Stomach (tissue), 8 donors: ENCODE measurements at regions not wholly inside any gene's neighbourhood (a gene's known extent, or its start where the extent isn't known, plus 50 kb on each side); places are given as distances from the start of the nearest gene placed in this dataset.
"Not testable (repeated sequence)": the region's sequence is repeated elsewhere in the genome, so short reads cannot be mapped to it uniquely, and the experiment has no call there.

Experiments used
- DNase-seq, 2 donors: peaks; one replicate each; pipeline versions ENCODE4 v3.0.0 to v3.0.0-alpha.2; 2013 to 2019
- H3K27ac ChIP-seq, 5 donors: fragments of 200-600 bp in 4 of 5; sonication (generic) in 4 of 5; one replicate each; pipeline ENCODE4 v1.5.1; 2013 to 2019; ENCODE audit warnings: mild to moderate bottlenecking in 1 of 5, moderate library complexity in 1 of 5
- H3K27me3 ChIP-seq, 3 donors: fragments of 200-600 bp; sonication (generic); one replicate each; pipeline ENCODE4 v1.5.1; 2017 to 2019; ENCODE audit warnings: mixed run types in 1 of 3
- H3K36me3 ChIP-seq, 4 donors: fragments of 200-600 bp; sonication (generic); 1 replicate in 3 of 4; 2 replicates in 1 of 4; pipeline ENCODE4 v1.5.1; 2016 to 2019
- H3K4me1 ChIP-seq, 4 donors: fragments of 200-600 bp; sonication (generic); one replicate each; pipeline ENCODE4 v1.5.1; 2016 to 2019
- H3K4me3 ChIP-seq, 4 donors: fragments of 200-600 bp; sonication (generic) in 3 of 4; one replicate each; pipeline ENCODE4 v1.5.1; 2016 to 2019; ENCODE audit warnings: mild to moderate bottlenecking in 1 of 4
- H3K9me3 ChIP-seq, 4 donors: fragments of 200-600 bp; sonication (generic); one replicate each; pipeline ENCODE4 v1.5.1; 2016 to 2019
- EP300 ChIP-seq: sonication (generic); formaldehyde crosslinking; IDR thresholded peaks from one replicate; pipeline ENCODE4 v1.6.1; 2017; ENCODE audit warnings: antibody characterized with exemption
- POLR2A ChIP-seq, 4 donors: fragments of 450-650 bp; IDR thresholded peaks; one replicate each; pipeline ENCODE4 v1.6.1; 2016; ENCODE audit warnings: antibody characterized with exemption in 4 of 4, control low read depth in 2 of 4, mild to moderate bottlenecking in 1 of 4, moderate library complexity in 1 of 4
- POLR2AphosphoS5 ChIP-seq, 3 donors: sonication (generic); formaldehyde crosslinking; IDR thresholded peaks; one replicate each; pipeline ENCODE4 v1.6.1; 2016; ENCODE audit warnings: antibody characterized with exemption in 3 of 3
- WGBS, 5 donors: extraction: QIAGEN DNeasy Blood & Tissue Kit in 3 of 5; methylation state at CpG; one replicate each; pipeline versions ENCODE4 v1.1.5 to v1.1.7; 2013 to 2018; 5-methylcytosine and 5-hydroxymethylcytosine counted together
- intact Hi-C: fragments of 100-400 bp; cut with DNase I; formaldehyde crosslinking; loops from one replicate; pipeline ENCODE4 v1.15.1; 2023; ENCODE audit warnings: low total_unique reads
- TF ChIP-seq, protein P1 (sequence below), 7 experiments: fragments of 450-650 bp in 4 of 7; fragments of 200-600 bp in 3 of 7; sonication (generic) in 3 of 7; IDR thresholded peaks; one replicate each; pipeline ENCODE4 v1.5.1; 2016 to 2019; ENCODE audit warnings: antibody characterized with exemption in 7 of 7, control low read depth in 2 of 7, mild to moderate bottlenecking in 1 of 7
- donor health status: healthy with polysubstance abuse.
- donor health status: Bipolar disorder and iron deficiency.
- donor health status: healthy.

- no peaks in the 10 kb centered on the region for H3K4me1 ChIP-seq
- peaks cover 0 to 12% (median 6%) of the 10 kb centered on the region in 4 donors for H3K9me3 ChIP-seq
- H3K4me3 ChIP-seq: no peak overlapping the region
- DNase-seq: no peak
- no peaks in the 10 kb centered on the region for H3K27me3 ChIP-seq
- no peak overlapping the region for H3K27ac ChIP-seq
- intact Hi-C loops: no loop called here
- 85 to 93% (median 91%) methylated on average over 4 of the region's 4 CpGs for WGBS, 5 donors
- TF ChIP-seq POLR2A (IDR thresholded peaks at IDR 0.05) (no peak), POLR2AphosphoS5 (IDR thresholded peaks at IDR 0.05) (no peak), EP300 (no peak)
- TF ChIP-seq, protein P1, sequence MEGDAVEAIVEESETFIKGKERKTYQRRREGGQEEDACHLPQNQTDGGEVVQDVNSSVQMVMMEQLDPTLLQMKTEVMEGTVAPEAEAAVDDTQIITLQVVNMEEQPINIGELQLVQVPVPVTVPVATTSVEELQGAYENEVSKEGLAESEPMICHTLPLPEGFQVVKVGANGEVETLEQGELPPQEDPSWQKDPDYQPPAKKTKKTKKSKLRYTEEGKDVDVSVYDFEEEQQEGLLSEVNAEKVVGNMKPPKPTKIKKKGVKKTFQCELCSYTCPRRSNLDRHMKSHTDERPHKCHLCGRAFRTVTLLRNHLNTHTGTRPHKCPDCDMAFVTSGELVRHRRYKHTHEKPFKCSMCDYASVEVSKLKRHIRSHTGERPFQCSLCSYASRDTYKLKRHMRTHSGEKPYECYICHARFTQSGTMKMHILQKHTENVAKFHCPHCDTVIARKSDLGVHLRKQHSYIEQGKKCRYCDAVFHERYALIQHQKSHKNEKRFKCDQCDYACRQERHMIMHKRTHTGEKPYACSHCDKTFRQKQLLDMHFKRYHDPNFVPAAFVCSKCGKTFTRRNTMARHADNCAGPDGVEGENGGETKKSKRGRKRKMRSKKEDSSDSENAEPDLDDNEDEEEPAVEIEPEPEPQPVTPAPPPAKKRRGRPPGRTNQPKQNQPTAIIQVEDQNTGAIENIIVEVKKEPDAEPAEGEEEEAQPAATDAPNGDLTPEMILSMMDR (IDR thresholded peaks at IDR 0.05): no peak
- no peaks in the 10 kb centered on the region for H3K36me3 ChIP-seq
Observed at GRCh38 chr4:165560941-165561340, 182.1 kb downstream of the CPE start.

DNA sequence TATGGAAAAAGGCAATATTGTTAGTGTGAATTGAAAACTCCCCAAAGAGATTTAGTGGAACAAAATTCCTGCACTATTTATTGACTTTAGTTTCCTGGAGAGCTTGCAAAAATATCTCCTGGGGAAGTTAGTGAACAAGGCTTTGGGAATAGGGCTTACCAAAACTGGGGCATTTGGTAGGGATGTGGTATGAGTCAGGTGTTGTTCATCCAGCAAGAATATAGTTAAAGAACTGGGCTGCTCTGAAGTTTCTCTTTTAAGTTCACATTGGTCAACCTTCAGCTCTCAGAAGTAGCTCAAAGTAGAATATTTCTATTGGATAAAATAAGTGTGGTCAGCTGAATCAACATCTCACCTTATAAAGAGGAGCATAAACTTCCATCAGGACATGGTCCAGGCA lies 185.0 kb downstream of the CPE start:
- Histone ChIP-seq H3K27me3 (no peaks in the 10 kb centered on the region), H3K36me3 (no peaks in the 10 kb centered on the region), H3K9me3 (peaks cover 0 to 12% (median 6%) of the 10 kb centered on the region in 4 donors), H3K4me3 (no peak overlapping the region), H3K27ac (no peak overlapping the region), H3K4me1 (no peaks in the 10 kb centered on the region)
- DNase-seq: no peak
- TF ChIP-seq POLR2A (IDR thresholded peaks at IDR 0.05) (no peak), POLR2AphosphoS5 (IDR thresholded peaks at IDR 0.05) (no peak), EP300 (no peak)
- TF ChIP-seq, protein P1 (IDR thresholded peaks at IDR 0.05): no peak
- intact Hi-C loops: no loop called here

DNA sequence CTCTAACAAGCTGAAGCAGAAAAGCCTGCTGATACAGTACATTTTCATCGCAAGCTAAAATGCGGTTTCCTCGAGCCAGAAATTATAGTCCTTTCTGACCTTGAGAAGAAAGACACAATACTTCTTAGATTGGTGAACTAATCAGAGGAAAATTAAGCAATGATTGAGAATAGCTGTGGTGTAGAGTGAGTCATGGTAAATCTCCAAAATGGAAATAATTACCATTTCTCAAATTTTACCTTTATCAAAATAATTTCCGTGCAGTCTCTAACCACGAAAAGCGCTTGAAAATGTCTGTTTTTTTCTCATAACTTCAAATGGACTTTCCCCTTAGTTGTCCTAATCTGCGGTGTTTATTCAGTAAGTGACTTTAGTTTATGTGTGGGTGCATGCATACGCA lies 190.2 kb downstream of the CPE start:
- Histone ChIP-seq H3K36me3 (no peaks in the 10 kb centered on the region), H3K4me1 (no peaks in the 10 kb centered on the region), H3K4me3 (no peak overlapping the region), H3K9me3 (no peaks in the 10 kb centered on the region), H3K27me3 (no peaks in the 10 kb centered on the region), H3K27ac (no peak overlapping the region)
- DNase-seq: no peak
- intact Hi-C loops: no loop called here
- WGBS, 5 donors: 81 to 92% (median 89%) methylated on average over 8 of the region's 8 CpGs
- TF ChIP-seq, protein P1 (IDR thresholded peaks at IDR 0.05): no peak
- TF ChIP-seq POLR2AphosphoS5 (IDR thresholded peaks at IDR 0.05) (no peak), EP300 (no peak), POLR2A (IDR thresholded peaks at IDR 0.05) (no peak)

GRCh38 chr4:165571476-165571875 lies 192.7 kb downstream of the CPE start:
- DNase-seq, H3K9me3 ChIP-seq, H3K4me1 ChIP-seq, intact Hi-C loops, H3K27ac ChIP-seq, H3K4me3 ChIP-seq, H3K27me3 ChIP-seq, H3K36me3 ChIP-seq: not testable (repeated sequence)
- WGBS, 5 donors: 38 to 97% (median 90%) methylated on average over 1 of the region's 1 CpG

GRCh38 chr4:165580351-165580905 lies 201.6 kb downstream of the CPE start:
- no peak for DNase-seq
- Histone ChIP-seq H3K27ac (no peak overlapping the region), H3K36me3 (no peaks in the 10 kb centered on the region), H3K4me3 (no peak overlapping the region), H3K9me3 (no peaks in the 10 kb centered on the region), H3K4me1 (no peaks in the 10 kb centered on the region), H3K27me3 (no peaks in the 10 kb centered on the region)
- TF ChIP-seq POLR2A (IDR thresholded peaks at IDR 0.05) (no peak), POLR2AphosphoS5 (IDR thresholded peaks at IDR 0.05) (peak in 1 of 3 donors; percentile 7), EP300 (no peak)
- WGBS, 5 donors: 41 to 50% (median 45%) methylated on average over 4 of the region's 4 CpGs
- intact Hi-C loops: no loop called here
